ENCODE measurements at regions not wholly inside any gene's neighbourhood (a gene's known extent, or its start where the extent isn't known, plus 50 kb on each side); places are given as distances from the start of the nearest gene placed in this dataset.

DNA sequence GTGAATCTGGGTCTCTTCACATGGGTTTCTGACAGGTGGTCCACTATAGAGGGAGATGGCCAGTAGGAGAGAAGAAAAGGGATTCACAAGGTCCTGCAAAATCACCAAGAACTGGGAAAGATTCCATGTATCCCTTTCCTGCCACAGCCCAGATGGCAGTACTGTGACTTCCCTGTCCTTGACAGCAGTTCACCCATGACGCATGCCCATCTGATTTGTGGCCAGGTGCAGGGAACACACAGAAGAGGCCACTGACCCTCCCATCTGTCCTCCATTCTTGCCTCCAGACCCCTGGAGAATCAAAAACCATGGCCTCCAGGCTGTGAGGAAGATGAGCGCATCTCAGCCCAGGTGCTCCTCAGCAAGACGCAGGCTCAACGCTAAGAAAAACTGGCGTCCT is 183.1 kb upstream of the RREB1 start:
- Mint-ChIP-seq H3K4me1 (no peaks in the 10 kb centered on the region), H3K27me3 (peaks cover 26% of the 10 kb centered on the region), H3K4me3 (no peak overlapping the region), H3K9me3 (no peaks in the 10 kb centered on the region), H3K27ac (no peak overlapping the region), H3K36me3 (ENCODE audit: low read depth) (no peaks in the 10 kb centered on the region)
- ATAC-seq = no peak
- no peak for DNase-seq

DNA sequence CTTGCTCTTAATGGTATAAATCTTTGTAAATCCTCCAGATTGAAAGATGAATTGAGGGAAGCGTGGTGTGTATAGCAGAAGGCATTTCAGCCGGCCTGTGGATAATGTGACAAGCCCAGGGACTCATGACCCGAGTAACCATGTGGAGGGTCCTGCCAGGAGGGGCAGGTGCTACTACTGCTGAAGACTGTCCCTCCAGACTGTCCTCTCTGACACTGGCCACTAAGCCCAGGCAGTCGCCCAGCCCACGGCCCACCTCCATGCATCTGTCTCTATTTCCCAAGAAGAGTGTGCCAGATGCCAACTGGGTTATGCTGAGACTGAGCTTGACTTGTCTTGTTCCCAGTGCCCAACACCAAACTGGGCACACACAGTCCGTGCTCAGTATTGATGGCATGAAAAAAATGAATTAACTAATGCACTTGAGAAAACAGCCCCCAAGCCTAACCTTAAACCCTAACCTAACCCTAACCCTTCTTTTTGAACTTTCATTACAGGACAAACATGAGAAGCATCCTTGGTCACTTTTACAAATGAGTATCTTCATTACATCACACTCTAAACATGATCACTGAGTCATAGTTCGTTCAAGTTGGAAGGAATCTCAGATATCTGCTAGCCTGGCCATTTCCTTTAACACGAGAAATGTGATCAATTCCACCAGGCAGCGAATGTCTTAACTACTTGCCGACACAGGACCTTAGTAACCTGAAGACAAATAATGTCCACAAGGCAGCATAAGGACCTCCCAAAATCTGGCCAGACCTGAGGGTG is 182.2 kb upstream of the RREB1 start:
- no peak for DNase-seq
- H3K27ac Mint-ChIP-seq = no peak overlapping the region
- H3K36me3 Mint-ChIP-seq (ENCODE audit: low read depth) = no peaks in the 10 kb centered on the region
- H3K4me3 Mint-ChIP-seq = no peak overlapping the region
- peaks cover 18% of the 10 kb centered on the region for H3K27me3 Mint-ChIP-seq
- no peaks in the 10 kb centered on the region for H3K9me3 Mint-ChIP-seq
- H3K4me1 Mint-ChIP-seq = no peaks in the 10 kb centered on the region
- ATAC-seq = no peak

DNA sequence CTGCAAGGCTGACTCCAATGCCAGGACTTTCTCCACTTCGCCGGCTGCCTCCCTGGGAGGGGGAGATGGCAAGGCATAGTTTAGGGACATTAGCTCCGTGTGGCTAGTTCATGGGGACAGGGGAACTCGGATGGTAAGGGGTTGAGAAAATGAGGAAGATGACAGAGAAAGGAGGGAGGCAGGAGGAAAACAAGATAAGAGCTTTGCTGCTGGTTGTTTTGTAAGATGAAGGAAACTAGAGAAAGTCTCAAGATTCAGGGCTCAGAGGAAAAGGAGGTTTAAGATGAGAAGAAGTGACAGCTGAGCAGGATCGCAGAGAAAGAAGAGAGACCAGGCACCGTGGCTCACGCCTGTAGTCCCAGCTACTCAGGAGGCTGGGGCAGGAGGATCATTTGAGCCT is 180.9 kb upstream of the RREB1 start:
- no peak overlapping the region for H3K4me3 Mint-ChIP-seq
- H3K27ac Mint-ChIP-seq = no peak overlapping the region
- H3K36me3 Mint-ChIP-seq (ENCODE audit: low read depth) = no peaks in the 10 kb centered on the region
- H3K9me3 Mint-ChIP-seq = no peaks in the 10 kb centered on the region
- DNase-seq = no peak
- no peaks in the 10 kb centered on the region for H3K4me1 Mint-ChIP-seq
- H3K27me3 Mint-ChIP-seq = peaks cover 15% of the 10 kb centered on the region
- no peak for ATAC-seq

DNA sequence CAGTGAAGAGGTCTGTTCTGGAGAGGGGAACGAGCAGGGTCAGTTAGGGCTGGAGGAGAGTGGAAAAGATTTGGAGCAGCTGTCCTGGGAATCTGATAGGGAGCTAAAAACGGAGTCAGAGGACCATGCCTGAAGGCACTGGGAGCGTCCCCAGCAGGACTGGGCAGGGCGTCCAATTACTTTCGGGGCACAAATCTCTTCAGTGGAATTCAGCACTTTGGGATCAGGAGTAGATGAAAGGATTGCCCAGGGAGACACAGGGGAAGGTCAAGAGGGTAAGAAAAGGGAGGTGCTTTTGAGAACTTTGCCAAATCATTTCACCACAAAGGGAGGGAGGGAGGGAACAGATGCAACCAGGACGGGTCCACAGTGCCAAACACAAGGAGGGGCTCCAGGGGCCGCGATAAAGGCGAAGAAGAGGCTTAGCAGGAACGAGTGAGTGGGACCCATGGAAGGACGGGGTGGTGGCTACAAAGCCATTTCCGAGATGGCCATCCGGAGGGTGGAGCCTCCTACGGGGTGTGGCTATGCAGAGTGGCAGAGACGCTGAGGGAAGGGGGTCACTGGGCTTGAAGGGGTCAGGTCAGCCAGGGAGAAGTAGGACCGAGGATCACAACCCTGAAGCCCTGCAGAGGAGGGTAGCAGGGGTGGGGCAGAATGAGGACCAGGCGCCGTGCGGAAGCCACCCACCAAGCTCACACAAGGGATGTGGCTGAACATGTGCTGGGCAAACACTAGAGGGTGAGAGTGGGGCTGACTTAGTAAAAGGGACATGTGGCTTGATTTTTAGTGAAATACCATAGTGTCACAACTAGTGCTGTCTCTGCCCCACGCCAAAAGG is 180.0 kb upstream of the RREB1 start:
- Mint-ChIP-seq H3K4me1 (no peaks in the 10 kb centered on the region), H3K4me3 (no peak overlapping the region), H3K36me3 (ENCODE audit: low read depth) (no peaks in the 10 kb centered on the region), H3K27ac (no peak overlapping the region), H3K9me3 (no peaks in the 10 kb centered on the region), H3K27me3 (peaks cover 15% of the 10 kb centered on the region)
- DNase-seq (no peak), ATAC-seq (peak; percentile 42)

DNA sequence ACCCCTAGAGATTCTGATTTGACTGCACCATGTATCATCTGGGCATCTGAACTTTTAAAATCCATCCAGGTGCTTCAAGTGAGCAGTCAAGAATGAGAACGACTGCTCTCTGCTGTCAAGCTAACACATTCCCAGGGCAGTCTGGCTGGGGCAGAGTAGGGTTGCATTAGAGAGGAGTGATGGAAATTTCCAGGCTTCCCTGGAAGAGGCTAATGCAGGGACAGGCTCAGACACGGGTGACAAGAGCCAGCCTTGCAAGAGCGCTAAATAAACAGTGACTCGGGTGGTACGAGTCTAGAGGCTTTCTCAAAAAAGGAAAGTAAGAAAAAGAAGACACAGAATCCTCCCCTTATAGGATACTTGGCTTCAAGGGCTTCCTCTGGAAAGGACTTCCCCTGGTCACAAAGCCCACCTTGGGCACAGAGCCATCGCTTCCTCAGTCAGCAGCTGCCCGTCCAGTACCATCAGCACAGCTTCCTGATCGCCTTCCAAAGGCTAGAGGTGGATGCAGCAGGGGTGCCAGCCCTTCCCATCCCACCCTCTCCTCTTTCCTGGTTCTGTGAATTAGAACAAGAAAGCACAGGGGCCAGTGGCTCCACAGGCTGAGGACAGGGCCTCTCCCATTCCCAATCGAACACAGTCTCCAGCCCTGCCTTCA is 177.4 kb upstream of the RREB1 start:
- peaks cover 13% of the 10 kb centered on the region for H3K27me3 Mint-ChIP-seq
- H3K9me3 Mint-ChIP-seq = no peaks in the 10 kb centered on the region
- no peak overlapping the region for H3K4me3 Mint-ChIP-seq
- no peak overlapping the region for H3K27ac Mint-ChIP-seq
- no peak for DNase-seq
- no peaks in the 10 kb centered on the region for H3K36me3 Mint-ChIP-seq (ENCODE audit: low read depth)
- no peak for ATAC-seq
- H3K4me1 Mint-ChIP-seq = no peaks in the 10 kb centered on the region

DNA sequence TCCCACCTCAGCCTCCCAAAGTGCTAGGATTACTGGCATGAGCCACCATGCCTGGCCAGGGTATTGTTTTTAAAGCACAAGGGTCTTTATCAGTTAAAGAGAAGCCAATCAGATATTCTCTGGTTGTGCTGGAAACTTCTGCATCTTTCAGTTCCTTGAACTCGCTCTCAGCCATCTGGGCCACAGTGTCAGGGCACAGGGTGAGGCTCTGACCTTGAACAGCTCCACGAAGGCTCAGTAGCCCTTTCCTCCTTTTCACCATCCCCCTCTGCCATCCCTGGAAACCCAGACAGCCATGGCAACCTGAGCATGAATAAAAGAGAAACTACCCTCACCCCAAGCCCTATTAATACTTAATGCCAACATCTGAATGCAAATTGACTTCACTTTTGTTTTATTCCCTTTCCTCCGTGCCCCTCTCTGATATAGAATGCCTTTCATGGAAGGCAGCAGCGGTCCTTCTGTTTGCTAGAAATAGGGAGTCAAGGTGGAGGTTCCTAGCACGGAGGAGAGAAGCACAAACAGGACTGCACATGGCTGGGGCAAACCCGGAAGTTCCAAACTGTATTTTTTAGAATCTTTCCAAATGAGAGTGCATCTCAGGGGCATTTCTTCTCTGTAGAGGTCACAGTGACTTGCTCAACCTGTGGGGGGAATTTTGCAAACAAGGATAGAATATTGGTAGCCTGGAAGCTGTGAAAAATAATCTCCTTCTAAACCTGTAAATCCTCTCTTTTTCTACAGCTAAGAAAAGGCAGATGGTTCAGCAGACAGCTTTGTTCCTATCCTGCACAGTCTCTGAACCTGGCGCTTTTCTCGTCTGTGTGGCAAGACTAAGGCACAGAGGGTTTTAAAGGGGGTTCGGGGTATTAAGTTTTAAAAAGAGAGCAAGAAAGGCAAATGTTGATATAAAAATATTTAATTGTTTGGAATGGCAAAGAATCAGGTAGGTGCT is 176.4 kb upstream of the RREB1 start:
- no peak for ATAC-seq
- H3K27ac Mint-ChIP-seq = no peak overlapping the region
- H3K36me3 Mint-ChIP-seq (ENCODE audit: low read depth) = no peaks in the 10 kb centered on the region

DNA sequence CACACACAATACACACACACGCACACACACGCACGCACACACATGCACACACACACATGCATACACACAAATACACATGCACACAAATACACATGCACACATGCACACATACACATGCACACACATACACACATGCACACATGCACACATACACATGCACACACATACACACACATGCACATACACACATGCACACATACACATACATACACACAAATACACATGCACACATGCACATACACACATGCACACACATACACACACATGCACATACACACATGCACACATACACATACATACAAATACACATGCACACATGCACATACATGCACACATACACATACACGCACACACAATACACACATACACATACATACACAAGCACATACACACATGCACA is 175.4 kb upstream of the RREB1 start:
- H3K4me1 Mint-ChIP-seq = no peaks in the 10 kb centered on the region
- ATAC-seq (no peak), DNase-seq (no peak)
- no peaks in the 10 kb centered on the region for H3K9me3 Mint-ChIP-seq
- no peaks in the 10 kb centered on the region for H3K36me3 Mint-ChIP-seq (ENCODE audit: low read depth)
- no peak overlapping the region for H3K4me3 Mint-ChIP-seq
- H3K27ac Mint-ChIP-seq = no peak overlapping the region
- peaks cover 6% of the 10 kb centered on the region for H3K27me3 Mint-ChIP-seq

More for the DNA sequence above, 176.4 kb upstream of the RREB1 start:
- Mint-ChIP-seq H3K27me3 (peaks cover 11% of the 10 kb centered on the region), H3K4me3 (no peak overlapping the region), H3K4me1 (no peaks in the 10 kb centered on the region), H3K9me3 (no peaks in the 10 kb centered on the region)
- no peak for DNase-seq

DNA sequence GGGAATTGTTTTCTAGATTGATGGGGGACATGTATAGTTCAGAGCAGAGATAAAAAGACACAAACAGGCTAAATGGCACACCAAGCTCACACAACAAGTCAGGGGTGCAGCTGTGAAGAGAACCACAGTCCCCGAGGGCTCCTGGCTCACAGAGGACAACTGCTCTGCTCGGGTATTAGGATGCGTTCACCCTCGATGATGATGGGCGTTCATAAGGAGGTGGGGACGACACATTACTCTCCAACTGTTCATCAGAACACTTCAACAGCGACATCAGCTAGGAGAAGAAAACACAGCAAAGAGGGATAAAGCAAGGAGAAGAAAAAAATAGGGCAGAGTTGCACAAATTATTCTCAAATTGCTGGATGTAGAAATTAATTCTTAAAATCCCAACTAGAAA is 174.8 kb upstream of the RREB1 start:
- ATAC-seq (no peak), DNase-seq (no peak)
- Mint-ChIP-seq H3K4me1 (no peaks in the 10 kb centered on the region), H3K27me3 (no peaks in the 10 kb centered on the region), H3K27ac (no peak overlapping the region), H3K4me3 (no peak overlapping the region), H3K36me3 (ENCODE audit: low read depth) (no peaks in the 10 kb centered on the region), H3K9me3 (no peaks in the 10 kb centered on the region)

DNA sequence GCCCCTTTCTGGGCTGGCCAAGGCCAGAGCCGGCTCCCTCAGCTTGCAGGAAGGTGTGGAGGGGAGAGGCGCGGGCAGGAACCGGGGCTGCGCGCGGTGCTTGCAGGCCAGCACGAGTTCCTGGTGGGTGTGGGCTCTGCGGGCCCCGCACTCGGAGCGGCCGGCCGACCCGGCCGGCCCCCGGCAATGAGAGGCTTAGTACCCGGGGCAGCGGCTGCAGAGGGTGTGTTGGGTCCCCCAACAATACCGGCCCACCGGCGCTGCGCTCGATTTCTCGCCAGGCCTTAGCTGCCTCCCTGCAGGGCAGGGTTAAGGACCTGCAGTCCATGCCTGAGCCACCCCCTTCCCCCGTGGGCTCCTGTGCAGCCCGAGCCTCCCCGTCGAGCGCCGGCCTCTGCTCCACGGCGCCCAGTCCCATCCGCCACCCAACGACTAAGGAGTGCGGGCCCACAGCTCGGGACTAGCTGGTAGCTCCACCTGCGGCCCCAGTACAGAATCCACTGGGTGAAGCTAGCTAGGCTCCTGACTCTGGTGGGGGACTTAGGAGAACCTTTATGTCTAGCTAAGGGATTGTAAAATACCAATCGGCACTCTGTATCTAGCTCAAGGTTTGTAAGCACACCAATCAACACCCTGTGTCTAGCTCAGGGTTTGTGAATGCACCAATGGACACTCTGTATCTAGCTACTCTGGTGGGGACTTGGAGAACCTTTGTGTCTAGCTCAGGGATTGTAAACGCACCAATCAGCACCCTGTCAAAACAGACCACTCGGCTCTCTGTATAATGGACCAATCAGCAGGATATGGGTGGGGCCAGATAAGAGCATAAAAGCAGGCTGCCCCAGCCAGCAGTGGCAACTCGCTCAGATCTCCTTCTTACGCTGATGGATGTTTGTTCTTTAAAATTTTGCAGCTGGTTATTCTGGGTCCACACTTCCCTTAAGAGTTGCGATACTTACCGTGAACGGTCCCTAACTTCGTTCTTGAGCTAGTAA is 167.4 kb upstream of the RREB1 start:
- peaks cover 14% of the 10 kb centered on the region for H3K4me1 Mint-ChIP-seq
- H3K4me3 Mint-ChIP-seq = no peak overlapping the region
- no peak overlapping the region for H3K27ac Mint-ChIP-seq
- DNase-seq = no peak
- no peaks in the 10 kb centered on the region for H3K27me3 Mint-ChIP-seq
- peaks cover 1% of the 10 kb centered on the region for H3K36me3 Mint-ChIP-seq (ENCODE audit: low read depth)
- no peak for ATAC-seq
- H3K9me3 Mint-ChIP-seq = no peaks in the 10 kb centered on the region

DNA sequence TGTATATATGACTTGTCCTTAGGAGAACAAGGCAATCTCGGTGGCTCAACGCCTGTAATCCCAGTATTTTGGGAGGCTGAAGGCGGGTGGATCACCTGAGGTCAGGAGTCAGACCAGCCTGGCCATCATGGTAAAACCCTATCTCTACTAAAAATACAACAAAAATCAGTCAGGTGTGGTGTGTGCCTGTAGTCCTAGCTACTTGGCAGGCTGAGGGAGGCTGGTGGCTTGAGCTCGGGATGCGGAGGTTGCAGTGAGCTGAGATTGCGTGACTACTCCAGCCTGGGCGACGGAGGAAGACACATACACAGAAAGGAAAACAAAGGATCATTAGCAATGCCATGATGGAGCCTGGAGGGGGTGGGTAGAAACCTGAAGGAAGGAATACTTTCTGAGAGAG is 166.6 kb upstream of the RREB1 start:
- H3K9me3 Mint-ChIP-seq = no peaks in the 10 kb centered on the region
- H3K36me3 Mint-ChIP-seq (ENCODE audit: low read depth) = peaks cover 1% of the 10 kb centered on the region
- ATAC-seq = no peak
- no peak overlapping the region for H3K4me3 Mint-ChIP-seq
- no peak overlapping the region for H3K27ac Mint-ChIP-seq
- DNase-seq = no peak
- no peaks in the 10 kb centered on the region for H3K27me3 Mint-ChIP-seq
- H3K4me1 Mint-ChIP-seq = peaks cover 14% of the 10 kb centered on the region

DNA sequence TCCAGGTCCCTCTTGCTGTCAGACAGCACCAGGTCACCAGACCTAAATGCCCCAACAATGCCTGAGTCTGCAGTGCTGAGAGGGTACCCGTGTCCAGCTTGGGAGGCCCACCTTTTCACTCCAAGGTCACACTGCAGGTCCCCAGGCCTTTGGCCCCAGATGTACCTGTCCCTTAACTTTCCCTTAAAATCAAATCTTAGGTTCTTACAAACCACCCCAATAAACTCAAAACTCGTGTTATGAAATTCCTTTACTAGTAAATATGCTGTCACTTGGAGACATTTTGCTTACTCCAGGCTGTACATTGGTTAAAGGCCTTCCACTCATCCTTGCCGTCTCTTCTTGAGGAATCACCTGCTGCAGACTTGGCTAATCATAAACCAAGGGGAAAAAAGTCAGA is 165.7 kb upstream of the RREB1 start:
- no peaks in the 10 kb centered on the region for H3K9me3 Mint-ChIP-seq
- no peak for DNase-seq
- peaks cover 1% of the 10 kb centered on the region for H3K36me3 Mint-ChIP-seq (ENCODE audit: low read depth)
- H3K4me1 Mint-ChIP-seq = peaks cover 14% of the 10 kb centered on the region
- H3K4me3 Mint-ChIP-seq = no peak overlapping the region
- no peaks in the 10 kb centered on the region for H3K27me3 Mint-ChIP-seq
- ATAC-seq = no peak
- H3K27ac Mint-ChIP-seq = no peak overlapping the region

DNA sequence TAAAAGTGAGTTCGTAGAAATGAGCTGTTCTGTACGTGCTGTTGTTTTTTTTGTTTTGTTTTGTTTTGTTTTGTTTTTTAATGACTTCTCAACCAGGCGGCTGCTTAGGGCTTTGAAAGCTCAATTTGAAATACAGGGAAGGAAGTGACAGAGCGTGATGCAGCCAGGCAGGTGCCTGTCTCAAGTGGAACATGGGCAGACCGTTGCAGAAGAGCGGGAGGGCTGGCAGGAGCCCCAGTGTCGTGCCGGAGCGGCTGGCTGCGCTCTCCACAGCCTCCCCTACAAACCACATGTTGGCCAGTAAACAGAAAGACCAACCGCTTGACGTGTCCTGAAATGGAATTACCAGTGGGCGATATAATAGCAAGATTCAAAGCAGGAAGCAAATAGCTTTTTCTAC is 164.9 kb upstream of the RREB1 start:
- Mint-ChIP-seq H3K36me3 (ENCODE audit: low read depth) (peaks cover 1% of the 10 kb centered on the region), H3K27ac (peak overlapping the region; percentile 82), H3K27me3 (no peaks in the 10 kb centered on the region), H3K4me3 (peak overlapping the region; percentile 50), H3K4me1 (peaks cover 14% of the 10 kb centered on the region), H3K9me3 (no peaks in the 10 kb centered on the region)
- peak; percentile 90 for ATAC-seq
- DNase-seq = peak; percentile 37

DNA sequence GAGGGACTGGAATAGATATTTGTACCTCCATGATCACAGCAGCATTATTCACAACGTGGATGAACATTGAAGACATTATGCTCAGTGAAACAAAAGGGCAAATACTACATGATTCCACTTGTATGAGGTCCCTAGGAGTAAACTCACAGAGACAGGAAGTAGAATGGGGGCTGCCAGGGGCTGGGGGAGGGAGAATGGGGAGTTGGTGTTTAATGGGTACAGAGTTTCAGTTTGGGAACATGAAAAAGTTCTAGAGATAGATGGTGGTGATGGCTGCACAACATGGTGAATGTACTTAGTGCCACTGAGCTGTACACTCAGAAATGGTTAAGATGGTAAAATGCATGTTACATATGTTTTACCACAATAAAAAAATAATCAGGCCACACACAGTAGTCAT is 164.3 kb upstream of the RREB1 start:
- Mint-ChIP-seq H3K27ac (peak overlapping the region; percentile 82), H3K36me3 (ENCODE audit: low read depth) (peaks cover 1% of the 10 kb centered on the region), H3K27me3 (no peaks in the 10 kb centered on the region), H3K4me3 (peak overlapping the region; percentile 50), H3K4me1 (peaks cover 14% of the 10 kb centered on the region), H3K9me3 (no peaks in the 10 kb centered on the region)
- DNase-seq (no peak), ATAC-seq (peak; percentile 37)
